NCI-H128 (cell line): ENCODE measurements at regions not wholly inside any gene's neighbourhood (a gene's known extent, or its start where the extent isn't known, plus 50 kb on each side); places are given as distances from the start of the nearest gene placed in this dataset.
"Not testable (repeated sequence)": the region's sequence is repeated elsewhere in the genome, so short reads cannot be mapped to it uniquely, and the experiment has no call there.

Source experiments
- DNase-seq: peaks from one replicate; lab custom pipeline; 2025; ENCODE audit not compliant: unreplicated experiment; lab: John Stamatoyannopoulos, UW

GRCh38 chr10:9010093-9010492, 955.6 kb downstream of the GATA3 start:
- no peak for DNase-seq

- DNase-seq, result no peak
Measured at GRCh38 chr10:9010931-9011670, 956.6 kb downstream of the GATA3 start.

GRCh38 chr10:9012312-9012711, 957.8 kb downstream of the GATA3 start:
- no peak for DNase-seq

- DNase-seq, result no peak
Measured at GRCh38 chr10:9015005-9015404, 960.5 kb downstream of the GATA3 start.

GRCh38 chr10:9015447-9015846, 961.0 kb downstream of the GATA3 start:
- no peak for DNase-seq

- DNase-seq, result no peak
Measured at GRCh38 chr10:9016930-9017329, 962.4 kb downstream of the GATA3 start.

GRCh38 chr10:9018195-9019173, 964.0 kb downstream of the GATA3 start:
- DNase-seq, result no peak

- DNase-seq, result no peak
Measured at GRCh38 chr10:9023206-9023605, 968.7 kb downstream of the GATA3 start.

GRCh38 chr10:9024210-9024609, 969.7 kb downstream of the GATA3 start:
- DNase-seq, result no peak

- DNase-seq, result no peak
Measured at GRCh38 chr10:9028231-9028630, 973.7 kb downstream of the GATA3 start.

GRCh38 chr10:9035355-9035754, 980.9 kb downstream of the GATA3 start:
- DNase-seq, result no peak

GRCh38 chr10:9036711-9037204, 982.3 kb downstream of the GATA3 start:
- no peak for DNase-seq

- no peak for DNase-seq
Measured at GRCh38 chr10:9038146-9038714, 983.7 kb downstream of the GATA3 start.

- DNase-seq, result no peak
Measured at GRCh38 chr10:9043466-9043865, 989.0 kb downstream of the GATA3 start.

GRCh38 chr10:9045311-9045710, 990.8 kb downstream of the GATA3 start:
- no peak for DNase-seq

- DNase-seq, result no peak
Measured at GRCh38 chr10:9051328-9051974, 997.0 kb downstream of the GATA3 start.

- no peak for DNase-seq
Measured at GRCh38 chr10:9052767-9053166, 998.3 kb downstream of the GATA3 start.

GRCh38 chr10:9056521-9056920, 1002.0 kb downstream of the GATA3 start:
- DNase-seq, result no peak

GRCh38 chr10:9057293-9057692, 1002.8 kb downstream of the GATA3 start:
- DNase-seq, result not testable (repeated sequence)

GRCh38 chr10:9060314-9060713, 1005.8 kb downstream of the GATA3 start:
- no peak for DNase-seq

- no peak for DNase-seq
Measured at GRCh38 chr10:9061871-9062270, 1007.4 kb downstream of the GATA3 start.
